ENCODE measurements at regions not wholly inside any gene's neighbourhood (a gene's known extent, or its start where the extent isn't known, plus 50 kb on each side); places are given as distances from the start of the nearest gene placed in this dataset.

- TF ChIP-seq CTCF (IDR thresholded peaks at IDR 0.05; ENCODE audit: insufficient read depth, low read length), result no peak
- TF ChIP-seq POLR2AphosphoS5 (IDR thresholded peaks at IDR 0.05; ENCODE audit: low read depth), result no peak
- no peak for TF ChIP-seq REST (IDR thresholded peaks at IDR 0.05; ENCODE audit: insufficient replicate concordance, low read depth)
- no peak for TF ChIP-seq GABPA (IDR thresholded peaks at IDR 0.05; ENCODE audit: low read depth)
Measured at GRCh38 chr10:130259380-130259779, 123.2 kb downstream of the GLRX3 start.
